Astrocyte of the cerebellum (primary cell): ENCODE measurements at regions not wholly inside any gene's neighbourhood (a gene's known extent, or its start where the extent isn't known, plus 50 kb on each side); places are given as distances from the start of the nearest gene placed in this dataset.

ENCODE experiments used
- DNase-seq: peaks from one replicate; pipeline ENCODE4 v3.0.0-alpha.2; 2011; ENCODE audit warnings: low read depth
- H3K4me3 ChIP-seq: 2 replicates; pipeline ENCODE4 v1.5.1; 2011; ENCODE audit warnings: mild to moderate bottlenecking, low read depth, low read length, moderate library complexity
- in situ Hi-C: cut with HindIII; loops from 2 replicates; pipeline ENCODE4 v1.10.0; 2017; ENCODE audit warnings: low sequenced_read_pairs
- TF ChIP-seq, protein P1 (sequence below): IDR thresholded peaks from 2 replicates; pipeline ENCODE4 v1.5.1; 2012; ENCODE audit warnings: low read length, low read depth, moderate library complexity, mild to moderate bottlenecking; ENCODE audit errors: missing control alignments

DNA sequence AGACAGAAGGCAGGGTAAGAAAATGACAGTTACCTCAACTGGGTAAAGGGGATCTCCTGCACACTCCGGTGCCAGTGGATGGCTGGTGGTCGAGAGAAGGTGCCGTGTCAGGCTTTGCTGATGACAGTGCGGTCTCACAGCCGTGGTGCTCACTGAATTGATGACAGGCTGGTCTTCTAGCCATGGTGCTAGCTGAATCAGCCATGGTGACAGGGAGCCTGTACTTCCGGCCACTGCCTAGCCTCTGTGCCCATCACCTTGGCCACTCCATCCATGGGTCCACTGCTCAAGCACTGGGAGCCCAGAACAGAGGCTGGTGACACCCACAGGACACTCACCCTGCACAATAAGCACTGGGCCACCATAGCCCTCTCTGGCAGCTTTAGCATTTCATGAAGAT lies 315.9 kb downstream of the FBXO15 start:
- DNase-seq: no peak
- TF ChIP-seq, protein P1, sequence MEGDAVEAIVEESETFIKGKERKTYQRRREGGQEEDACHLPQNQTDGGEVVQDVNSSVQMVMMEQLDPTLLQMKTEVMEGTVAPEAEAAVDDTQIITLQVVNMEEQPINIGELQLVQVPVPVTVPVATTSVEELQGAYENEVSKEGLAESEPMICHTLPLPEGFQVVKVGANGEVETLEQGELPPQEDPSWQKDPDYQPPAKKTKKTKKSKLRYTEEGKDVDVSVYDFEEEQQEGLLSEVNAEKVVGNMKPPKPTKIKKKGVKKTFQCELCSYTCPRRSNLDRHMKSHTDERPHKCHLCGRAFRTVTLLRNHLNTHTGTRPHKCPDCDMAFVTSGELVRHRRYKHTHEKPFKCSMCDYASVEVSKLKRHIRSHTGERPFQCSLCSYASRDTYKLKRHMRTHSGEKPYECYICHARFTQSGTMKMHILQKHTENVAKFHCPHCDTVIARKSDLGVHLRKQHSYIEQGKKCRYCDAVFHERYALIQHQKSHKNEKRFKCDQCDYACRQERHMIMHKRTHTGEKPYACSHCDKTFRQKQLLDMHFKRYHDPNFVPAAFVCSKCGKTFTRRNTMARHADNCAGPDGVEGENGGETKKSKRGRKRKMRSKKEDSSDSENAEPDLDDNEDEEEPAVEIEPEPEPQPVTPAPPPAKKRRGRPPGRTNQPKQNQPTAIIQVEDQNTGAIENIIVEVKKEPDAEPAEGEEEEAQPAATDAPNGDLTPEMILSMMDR: no peak
- in situ Hi-C loops: no loop called here
- H3K4me3 ChIP-seq: no peak overlapping the region

DNA sequence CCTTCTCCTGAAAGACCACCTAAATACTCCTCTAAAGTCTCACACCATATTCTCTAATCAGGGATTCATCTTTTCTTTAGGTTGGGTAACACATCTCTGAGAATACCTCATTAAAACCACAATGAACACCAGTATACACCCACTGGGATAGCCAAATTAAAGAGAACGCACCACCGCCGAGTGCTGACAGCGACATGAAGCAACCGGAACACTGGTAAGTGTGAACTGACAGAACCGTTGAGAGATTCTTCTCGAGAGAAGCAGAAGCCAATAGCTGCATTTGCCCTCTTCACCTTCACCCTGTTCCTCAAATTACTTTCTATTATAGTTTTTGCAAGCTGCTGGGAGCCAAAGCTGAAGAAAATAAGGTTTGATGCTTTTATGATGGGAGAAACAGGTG lies 318.5 kb downstream of the FBXO15 start:
- no peak overlapping the region for H3K4me3 ChIP-seq
- in situ Hi-C loops: no loop called here
- TF ChIP-seq, protein P1: no peak
- no peak for DNase-seq

DNA sequence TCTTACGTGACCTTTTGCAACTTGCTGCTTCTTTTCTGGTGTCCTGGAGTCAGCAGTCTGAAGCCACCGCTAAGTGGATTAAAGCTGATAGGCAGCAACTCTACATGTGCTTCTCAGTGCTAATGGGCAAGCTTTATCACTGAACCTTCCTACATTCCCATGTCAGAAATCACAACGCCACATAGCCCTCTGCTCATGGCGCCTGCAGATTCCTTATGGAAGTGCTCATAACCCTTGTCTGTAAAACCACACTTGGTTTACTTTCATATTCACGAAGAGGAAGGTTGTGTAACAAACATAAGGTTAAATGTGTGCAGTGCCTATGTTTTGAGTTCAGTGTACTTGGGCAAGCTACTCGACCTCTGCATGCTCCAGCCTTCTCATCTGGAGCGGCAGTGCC lies 319.8 kb downstream of the FBXO15 start:
- in situ Hi-C loops: no loop called here
- no peak for DNase-seq
- H3K4me3 ChIP-seq: no peak overlapping the region
- TF ChIP-seq, protein P1: no peak

DNA sequence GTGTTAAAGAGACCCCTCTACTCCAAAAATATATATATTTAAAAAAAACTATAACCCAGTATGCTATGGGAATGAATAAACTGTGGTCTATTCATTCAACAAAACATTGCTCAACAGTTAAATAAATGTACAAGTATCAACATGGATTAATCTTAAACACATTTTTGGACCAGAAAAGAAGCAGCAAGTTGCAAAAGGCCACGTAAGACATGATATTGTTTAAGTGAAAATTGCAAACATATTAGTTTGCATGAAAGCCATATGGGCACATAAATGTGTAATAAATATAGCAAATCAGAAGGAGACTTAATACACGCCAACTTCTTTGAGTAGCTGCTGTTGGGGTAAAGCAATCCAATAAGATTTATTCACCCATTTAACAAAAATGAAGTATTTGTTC lies 321.5 kb downstream of the FBXO15 start:
- DNase-seq: no peak
- TF ChIP-seq, protein P1: no peak
- no peak overlapping the region for H3K4me3 ChIP-seq
- in situ Hi-C loops: no loop called here

DNA sequence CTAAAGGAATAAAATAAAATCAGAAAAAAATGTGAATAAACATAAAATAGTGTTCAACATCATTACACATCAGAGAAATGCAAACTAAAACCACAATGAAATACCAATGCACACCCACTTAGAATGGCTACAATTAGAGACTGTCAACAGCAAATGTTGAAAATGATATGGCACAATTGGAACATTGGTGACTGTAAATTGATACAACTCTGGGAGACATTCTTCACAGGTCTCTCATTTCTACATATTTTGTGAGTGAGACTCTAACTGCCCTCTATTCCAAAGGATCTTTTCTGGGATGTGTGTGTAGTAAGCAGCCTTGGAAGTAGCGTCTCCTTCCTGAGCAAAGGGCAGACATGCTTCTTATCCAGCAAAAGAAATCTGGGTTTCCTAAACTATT lies 323.0 kb downstream of the FBXO15 start:
- no peak for DNase-seq
- TF ChIP-seq, protein P1: no peak
- no peak overlapping the region for H3K4me3 ChIP-seq
- in situ Hi-C loops: no loop called here

DNA sequence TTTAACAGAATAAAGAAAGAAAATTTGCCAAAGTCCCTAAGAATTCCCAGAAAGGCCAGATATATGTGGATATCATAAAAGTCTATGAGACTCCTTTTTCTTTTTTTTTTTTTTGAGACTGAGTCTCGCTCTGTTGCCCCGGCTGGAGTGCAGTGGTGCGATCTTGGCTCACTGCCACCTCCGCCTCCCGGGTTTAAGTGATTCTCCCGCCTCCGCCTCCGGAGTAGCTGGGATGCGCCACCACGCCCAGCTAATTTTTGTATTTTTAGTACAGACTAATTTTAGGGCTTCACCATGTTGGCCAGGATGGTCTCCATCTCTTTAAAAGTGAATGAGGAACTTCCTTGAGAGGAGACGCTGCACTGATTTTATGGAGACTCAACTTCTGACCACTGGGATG lies 335.2 kb downstream of the FBXO15 start:
- no peak overlapping the region for H3K4me3 ChIP-seq
- in situ Hi-C loops: no loop called here
- DNase-seq: no peak
- TF ChIP-seq, protein P1: no peak
